ENCODE measurements at regions not wholly inside any gene's neighbourhood (a gene's known extent, or its start where the extent isn't known, plus 50 kb on each side); places are given as distances from the start of the nearest gene placed in this dataset.
"Not testable (repeated sequence)": the region's sequence is repeated elsewhere in the genome, so short reads cannot be mapped to it uniquely, and the experiment has no call there.

GRCh38 chr12:126038434-126038833, 973.2 kb downstream of the AACS start:
- TF ChIP-seq, protein P1, sequence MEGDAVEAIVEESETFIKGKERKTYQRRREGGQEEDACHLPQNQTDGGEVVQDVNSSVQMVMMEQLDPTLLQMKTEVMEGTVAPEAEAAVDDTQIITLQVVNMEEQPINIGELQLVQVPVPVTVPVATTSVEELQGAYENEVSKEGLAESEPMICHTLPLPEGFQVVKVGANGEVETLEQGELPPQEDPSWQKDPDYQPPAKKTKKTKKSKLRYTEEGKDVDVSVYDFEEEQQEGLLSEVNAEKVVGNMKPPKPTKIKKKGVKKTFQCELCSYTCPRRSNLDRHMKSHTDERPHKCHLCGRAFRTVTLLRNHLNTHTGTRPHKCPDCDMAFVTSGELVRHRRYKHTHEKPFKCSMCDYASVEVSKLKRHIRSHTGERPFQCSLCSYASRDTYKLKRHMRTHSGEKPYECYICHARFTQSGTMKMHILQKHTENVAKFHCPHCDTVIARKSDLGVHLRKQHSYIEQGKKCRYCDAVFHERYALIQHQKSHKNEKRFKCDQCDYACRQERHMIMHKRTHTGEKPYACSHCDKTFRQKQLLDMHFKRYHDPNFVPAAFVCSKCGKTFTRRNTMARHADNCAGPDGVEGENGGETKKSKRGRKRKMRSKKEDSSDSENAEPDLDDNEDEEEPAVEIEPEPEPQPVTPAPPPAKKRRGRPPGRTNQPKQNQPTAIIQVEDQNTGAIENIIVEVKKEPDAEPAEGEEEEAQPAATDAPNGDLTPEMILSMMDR (IDR thresholded peaks at IDR 0.05; ENCODE audit: insufficient read depth, low read length, missing control alignments): no peak
- CTCF ChIA-PET: no interaction called here
- POLR2A ChIA-PET: no interaction called here
- no peak for DNase-seq (ENCODE audit: low read depth, low spot score)
- no peak overlapping the region for H3K4me3 ChIP-seq (ENCODE audit: low read depth, low read length)

DNA sequence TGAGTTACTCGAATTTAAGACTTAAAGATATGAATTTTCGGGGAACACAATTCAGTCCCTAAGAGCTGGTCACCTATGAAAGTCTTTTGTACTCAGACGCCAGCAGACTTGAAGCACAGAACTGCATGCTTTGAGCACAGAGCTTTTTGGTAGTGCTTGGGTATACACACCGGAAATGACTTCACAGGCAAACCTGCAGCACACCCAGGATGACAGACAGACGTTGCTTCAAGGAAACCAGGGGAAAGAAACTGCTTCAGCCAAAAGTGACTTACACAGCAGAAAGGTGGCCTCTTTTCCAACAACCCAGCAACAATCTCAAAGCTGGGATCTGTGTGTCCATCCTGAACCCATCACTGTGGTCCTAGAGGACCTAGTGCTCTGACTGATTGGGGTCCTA, 975.1 kb downstream of the AACS start:
- TF ChIP-seq, protein P1 (IDR thresholded peaks at IDR 0.05; ENCODE audit: insufficient read depth, low read length, missing control alignments): no peak
- POLR2A ChIA-PET: no interaction called here
- CTCF ChIA-PET: no interaction called here
- H3K4me3 ChIP-seq (ENCODE audit: low read depth, low read length): no peak overlapping the region
- DNase-seq (ENCODE audit: low read depth, low spot score): no peak

DNA sequence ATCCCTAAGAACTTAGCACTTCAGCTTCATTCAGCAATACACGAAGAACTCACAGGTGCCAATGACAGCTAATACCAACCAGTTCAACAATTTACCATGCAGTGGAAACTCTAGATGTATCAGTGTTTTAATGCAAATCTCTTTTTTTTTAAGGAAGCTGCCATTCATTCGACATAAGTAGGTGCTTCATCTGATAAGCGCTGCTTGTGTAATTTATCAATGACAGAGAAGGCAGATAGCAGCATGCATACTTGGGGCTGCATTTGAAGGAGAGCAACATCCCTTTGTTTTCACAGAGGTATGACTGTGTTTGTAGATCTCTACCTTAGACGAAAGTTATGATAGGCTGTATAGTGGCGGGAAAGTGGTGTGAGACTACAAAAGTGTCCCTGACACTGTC, 977.1 kb downstream of the AACS start:
- no peak for DNase-seq (ENCODE audit: low read depth, low spot score)
- POLR2A ChIA-PET: no interaction called here
- no peak overlapping the region for H3K4me3 ChIP-seq (ENCODE audit: low read depth, low read length)
- CTCF ChIA-PET: no interaction called here
- TF ChIP-seq, protein P1 (IDR thresholded peaks at IDR 0.05; ENCODE audit: insufficient read depth, low read length, missing control alignments): no peak

DNA sequence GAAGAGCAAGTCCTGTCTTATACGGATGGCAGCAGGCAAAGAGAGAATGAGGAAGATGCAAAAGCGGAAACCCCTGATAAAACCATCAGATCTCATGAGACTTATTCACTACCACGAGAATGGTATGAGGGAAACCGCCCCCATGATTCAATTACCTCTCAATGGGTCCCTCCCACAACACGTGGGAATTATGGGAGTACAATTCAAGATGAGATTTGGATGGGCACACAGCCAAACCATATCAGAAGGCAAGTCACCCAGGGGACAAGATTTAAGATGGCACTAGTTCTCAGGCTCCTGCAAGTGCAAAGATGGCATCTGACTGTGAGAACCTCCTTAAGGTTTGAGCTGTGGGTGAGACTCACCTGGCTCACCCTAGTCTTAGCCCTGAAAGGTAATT, 984.3 kb downstream of the AACS start:
- POLR2A ChIA-PET; H3K4me3 ChIP-seq (ENCODE audit: low read depth, low read length); DNase-seq (ENCODE audit: low read depth, low spot score); CTCF ChIA-PET: not testable (repeated sequence)

DNA sequence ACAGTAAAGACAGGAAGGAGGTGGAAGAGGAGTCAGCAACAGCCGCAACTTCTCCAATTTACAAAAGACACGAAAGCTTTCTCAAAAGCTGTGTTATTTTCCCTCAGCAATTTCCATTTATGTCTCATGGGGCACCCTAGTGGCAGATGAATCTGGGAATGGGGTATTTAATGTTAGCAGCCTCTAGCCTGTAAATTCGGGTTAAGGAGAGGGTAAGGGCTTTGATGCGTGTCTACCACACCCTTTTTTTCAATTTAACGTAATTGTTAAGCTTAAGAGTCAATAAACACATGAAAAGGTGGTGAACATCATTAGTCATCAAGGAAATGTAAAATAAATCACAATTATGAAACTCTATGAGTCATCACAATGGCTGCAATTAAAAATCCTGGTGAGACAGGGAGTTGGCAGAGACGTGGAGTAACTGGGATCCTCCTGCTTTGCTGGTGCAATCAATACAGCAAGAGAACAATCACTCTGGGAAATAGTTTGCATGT, 986.4 kb downstream of the AACS start:
- H3K4me3 ChIP-seq (ENCODE audit: low read depth, low read length): no peak overlapping the region
- TF ChIP-seq, protein P1 (IDR thresholded peaks at IDR 0.05; ENCODE audit: insufficient read depth, low read length, missing control alignments): no peak
- ChIA-PET POLR2A (no interaction called here), CTCF (no interaction called here)
- DNase-seq (ENCODE audit: low read depth, low spot score): no peak

- CTCF ChIA-PET: interaction anchor here (0.8 kb wide), 1 partner anchor 13 kb away, joined by 3 read pairs; no protein-coding TSS in a partner anchor
- no peak for DNase-seq (ENCODE audit: low read depth, low spot score)
- POLR2A ChIA-PET: no interaction called here
- H3K4me3 ChIP-seq (ENCODE audit: low read depth, low read length): no peak overlapping the region
- TF ChIP-seq, protein P1 (IDR thresholded peaks at IDR 0.05; ENCODE audit: insufficient read depth, low read length, missing control alignments): no peak
Measured at GRCh38 chr12:126055521-126055920, 990.3 kb downstream of the AACS start.

- POLR2A ChIA-PET: no interaction called here
- no peak overlapping the region for H3K4me3 ChIP-seq (ENCODE audit: low read depth, low read length)
- TF ChIP-seq, protein P1 (IDR thresholded peaks at IDR 0.05; ENCODE audit: insufficient read depth, low read length, missing control alignments): no peak
- CTCF ChIA-PET: no interaction called here
- no peak for DNase-seq (ENCODE audit: low read depth, low spot score)
Measured at GRCh38 chr12:126061777-126062176, 996.5 kb downstream of the AACS start.
